NCI-H1092 (cell line): ENCODE measurements at regions not wholly inside any gene's neighbourhood (a gene's known extent, or its start where the extent isn't known, plus 50 kb on each side); places are given as distances from the start of the nearest gene placed in this dataset.

Experiments
- DNase-seq: peaks from one replicate; lab custom pipeline; 2025; lab: John Stamatoyannopoulos, UW

DNA sequence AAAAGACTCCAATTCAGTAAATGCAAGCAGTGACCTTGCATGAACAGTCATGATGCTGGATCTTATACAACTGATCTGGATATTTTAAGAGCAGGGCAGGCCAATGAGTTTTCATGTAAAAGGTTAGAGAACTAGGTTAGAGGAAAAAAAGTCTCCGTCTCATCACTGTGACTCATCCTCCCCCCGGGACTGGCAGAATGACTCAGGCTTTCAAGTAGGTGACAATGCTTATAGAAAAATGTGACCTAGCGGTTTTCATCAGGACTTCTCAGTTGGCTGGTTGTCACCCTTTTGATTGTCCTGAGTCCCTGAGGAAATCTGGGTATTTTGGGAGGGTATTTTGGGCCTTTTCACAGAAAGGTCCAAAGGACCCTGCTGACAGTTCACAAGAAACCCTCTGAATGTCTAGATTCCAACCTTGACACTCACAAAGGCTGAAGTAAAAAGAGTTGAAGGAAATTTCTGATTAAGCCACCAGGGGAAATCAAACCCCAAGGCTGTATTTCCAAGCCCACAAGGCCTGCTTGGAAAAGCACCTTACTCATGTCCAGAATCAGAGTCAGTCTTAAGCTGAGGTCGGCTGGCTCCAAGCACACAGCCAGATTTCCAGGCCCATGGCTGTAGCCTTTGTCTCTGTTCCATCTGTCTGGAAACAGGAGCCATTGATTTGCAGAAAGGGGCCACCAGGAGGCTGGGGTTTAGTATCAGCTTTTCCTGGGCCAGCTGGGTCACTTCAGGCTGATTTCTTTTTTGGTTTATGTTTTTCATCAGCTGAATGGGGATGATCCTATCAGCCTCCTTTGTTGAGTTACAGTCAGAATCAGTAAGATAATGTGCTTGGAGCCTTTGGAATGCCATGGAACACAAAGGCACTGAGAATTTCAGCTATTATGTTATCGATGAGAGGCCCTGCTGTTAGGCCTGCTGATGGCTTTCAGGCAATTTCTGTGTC, 226.4 kb upstream of the HABP2 start:
- DNase-seq, result no peak

DNA sequence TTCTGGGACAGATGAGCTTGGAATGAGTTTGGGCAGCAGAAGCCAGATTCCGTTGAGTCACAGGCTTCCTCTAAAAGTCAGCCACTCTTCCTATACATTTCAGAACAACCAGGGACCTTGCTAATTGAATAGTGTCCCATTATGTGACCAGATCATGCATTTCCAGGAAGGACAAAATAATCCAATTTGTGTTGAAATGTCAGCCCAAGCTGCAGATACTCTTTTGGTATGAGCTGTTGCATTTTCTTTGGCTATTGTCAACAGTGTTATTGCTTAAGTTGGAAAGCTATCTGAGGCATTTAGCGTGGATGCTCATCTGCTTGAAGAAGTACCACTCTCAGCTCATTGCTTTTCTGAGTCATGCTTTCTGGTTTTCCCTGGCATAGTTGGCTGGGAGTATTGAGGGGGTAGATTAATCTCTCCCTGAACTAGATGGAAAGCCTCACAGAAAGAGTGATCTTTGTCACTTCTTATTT, 223.7 kb upstream of the HABP2 start:
- DNase-seq, result no peak

DNA sequence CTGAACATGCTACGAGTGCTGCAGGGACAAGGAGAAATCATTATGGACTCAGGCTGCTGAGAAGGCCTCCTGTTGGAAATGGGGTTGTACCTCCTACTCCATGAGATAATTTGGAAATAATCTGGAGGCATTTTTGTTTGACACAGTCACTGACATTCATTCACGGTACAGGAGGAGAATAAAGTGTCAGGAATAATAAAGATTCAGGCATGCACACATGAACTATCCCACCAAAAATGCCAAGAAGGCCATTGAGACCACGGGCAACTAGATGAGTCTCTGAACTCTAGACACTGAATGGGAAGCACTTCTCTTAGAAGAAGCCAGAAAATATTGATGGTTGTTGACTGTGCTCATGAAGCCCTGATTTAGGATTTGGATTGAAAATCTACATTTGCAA, 220.9 kb upstream of the HABP2 start:
- DNase-seq, result no peak

DNA sequence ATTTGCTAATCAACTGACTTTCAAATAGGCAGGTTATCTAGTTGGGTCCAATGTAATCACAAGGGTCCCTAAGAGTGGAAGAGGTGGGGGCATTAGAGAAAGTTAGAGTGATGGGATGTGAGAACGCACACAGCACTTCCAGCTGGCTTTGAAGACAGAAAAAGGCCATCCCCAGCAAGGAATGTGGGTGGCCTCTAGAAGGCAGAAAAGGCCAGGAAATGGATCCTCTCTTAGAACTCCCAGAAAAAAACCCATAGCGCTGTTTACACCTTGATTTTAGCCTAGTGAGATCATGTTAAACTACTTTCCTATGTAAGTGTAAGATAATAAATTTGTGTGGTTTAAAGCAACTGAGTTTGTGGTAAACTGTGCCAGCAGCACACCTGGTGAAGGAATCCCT, 219.5 kb upstream of the HABP2 start:
- DNase-seq, result no peak

DNA sequence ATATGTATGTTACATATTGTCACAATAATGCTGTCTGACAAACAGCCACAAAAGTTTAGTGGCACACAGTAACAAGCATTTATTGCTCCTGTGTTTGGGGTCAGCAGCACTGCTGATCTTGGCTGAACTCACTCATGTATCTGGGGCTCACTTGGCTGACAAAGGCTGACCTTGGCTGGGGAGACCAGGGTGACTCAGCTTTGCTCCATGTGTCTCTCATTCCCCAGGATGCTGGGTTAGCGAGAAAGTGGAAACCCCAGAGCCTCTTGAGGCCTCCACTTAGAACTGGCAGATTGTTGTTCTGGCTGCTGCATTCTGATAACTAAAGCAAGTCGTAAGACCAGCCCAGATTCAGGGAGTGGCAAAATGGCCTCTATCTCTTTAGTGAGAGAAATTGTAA, 217.3 kb upstream of the HABP2 start:
- DNase-seq, result no peak

DNA sequence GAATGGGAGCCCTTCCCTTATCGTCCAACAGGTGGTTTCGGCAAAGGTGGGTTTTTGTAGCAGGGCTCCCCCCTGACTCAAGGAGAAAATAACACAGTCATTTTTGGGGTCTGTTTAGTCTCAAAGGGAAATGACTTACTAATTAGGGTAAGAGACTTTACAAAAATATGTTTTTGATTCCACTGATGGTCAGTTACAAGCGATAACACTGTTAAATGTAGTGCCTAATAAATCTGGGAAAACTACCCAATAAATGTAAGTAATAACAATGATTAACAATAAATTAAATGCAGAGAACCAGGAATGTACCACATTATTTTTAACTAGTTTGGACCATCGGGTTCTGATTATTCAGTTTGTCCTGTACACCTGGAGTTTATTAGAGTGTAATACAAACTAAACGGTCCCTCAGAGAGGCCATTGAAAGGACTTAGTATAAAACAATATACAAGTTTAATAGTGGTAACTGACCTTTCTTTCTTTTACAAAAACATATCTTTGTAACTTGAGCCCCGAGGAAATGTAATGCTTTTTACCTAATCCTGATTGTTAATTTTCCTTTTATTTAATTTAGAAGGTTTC, 216.2 kb upstream of the HABP2 start:
- no peak for DNase-seq

DNA sequence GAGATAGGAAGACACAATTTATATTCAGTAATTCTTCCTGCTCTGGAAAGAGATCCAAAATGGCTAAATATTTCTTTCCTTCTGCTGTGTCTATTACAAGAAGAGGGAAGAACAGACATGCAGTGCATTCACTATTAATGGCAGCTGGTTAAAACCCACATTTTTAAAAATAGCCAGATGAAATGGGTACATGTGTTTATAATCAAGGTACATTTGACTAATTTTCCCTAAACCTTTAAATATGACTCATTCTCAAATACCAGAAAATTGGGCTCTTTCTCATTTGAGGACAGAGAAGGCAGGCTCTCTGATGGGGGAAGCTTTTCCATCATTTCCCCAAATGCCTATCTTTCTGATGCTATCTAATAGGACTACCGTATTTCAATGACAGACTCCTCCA, 215.7 kb upstream of the HABP2 start:
- DNase-seq, result no peak

DNA sequence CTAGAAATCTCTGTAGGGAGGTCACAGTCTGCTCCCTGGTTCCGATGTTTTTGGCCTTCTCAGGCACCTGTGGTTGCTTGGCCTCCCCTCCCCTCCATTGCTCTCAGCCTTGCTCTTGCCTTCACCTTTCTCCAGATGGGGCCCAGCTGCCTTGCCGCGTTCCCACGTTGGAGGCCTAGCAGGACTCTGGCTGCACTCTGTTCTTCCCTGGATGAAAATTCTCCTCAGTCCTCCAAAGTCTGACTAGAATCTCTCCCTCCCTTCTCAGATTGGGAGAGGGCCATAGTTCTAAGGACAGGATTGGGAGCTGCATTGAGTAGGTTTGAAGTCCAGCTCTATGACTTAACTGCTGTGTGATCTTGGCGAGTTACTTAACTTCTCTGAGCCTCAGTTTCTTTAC, 213.7 kb upstream of the HABP2 start:
- no peak for DNase-seq

DNA sequence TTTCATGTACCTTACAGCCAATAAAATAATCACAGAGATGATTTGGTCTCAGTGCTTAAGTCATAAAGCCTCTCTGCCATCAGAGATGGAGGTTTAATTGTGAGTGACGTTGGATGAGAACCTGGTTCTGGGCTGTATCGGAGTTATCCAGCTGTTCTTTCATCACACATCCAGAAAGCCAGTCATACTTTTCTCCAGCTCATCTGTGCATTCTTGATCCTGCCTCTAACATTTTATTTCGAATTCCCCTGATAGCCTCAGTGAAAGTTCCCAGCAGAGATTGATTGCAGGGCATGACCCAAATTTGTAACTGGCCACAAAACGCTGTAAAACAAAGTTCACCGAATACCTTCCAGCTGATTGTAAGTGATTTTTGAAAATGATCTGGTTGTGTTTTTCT, 212.6 kb upstream of the HABP2 start:
- no peak for DNase-seq

DNA sequence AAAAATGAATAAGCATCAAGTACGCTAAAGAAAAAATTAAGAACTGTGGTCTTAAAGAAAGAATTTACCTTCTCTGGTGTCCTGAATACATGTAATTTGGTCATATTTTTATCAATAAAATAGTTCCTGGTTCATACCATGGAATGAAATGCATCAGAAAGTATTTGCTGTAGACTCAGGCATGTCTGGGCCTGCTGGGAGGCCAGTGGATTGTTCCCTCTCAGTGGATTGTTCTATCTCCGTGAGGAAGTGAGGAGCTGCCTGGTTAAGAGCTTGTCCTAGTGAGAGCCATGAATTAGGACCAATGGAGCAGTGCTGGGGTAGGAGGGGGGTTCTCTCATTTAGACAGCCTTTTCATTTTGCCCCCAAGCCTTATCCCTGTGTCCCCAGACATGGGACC, 211.7 kb upstream of the HABP2 start:
- no peak for DNase-seq

DNA sequence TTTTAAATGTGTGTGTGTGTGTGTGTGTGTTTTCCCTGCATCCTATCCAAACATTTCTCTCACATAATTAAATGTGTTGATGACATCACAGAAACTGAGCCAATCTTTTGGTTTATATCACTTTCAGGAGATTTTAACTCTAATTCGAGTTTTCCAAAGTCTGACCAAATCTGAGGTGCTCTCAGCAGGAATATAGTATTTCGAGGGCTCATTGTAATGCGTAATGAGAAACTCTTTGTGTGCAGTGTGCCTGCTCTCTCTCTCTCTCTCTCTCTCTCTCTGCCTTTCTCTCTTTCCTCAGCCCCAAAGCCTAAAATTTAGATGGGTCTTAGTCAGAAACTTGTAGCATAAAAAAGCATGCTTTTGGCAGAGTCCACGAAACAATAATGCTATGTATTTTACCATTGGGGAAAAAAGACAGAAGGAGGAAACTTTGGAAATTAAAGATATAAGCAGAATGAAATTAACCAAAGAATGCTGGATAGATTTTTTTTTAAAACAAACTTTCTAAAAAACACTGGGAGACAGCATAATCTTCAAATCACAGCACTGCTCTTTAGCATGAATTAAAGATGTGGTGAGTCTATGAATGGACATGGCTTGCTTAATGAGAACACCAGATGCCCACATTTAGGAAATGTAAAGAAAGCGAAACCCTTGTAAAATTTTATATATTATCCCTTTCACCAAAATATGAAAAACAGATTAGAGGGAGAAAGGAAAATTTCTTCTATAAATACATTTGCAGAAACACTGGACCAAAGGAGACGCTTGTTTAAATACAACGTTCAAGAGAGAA, 206.8 kb upstream of the HABP2 start:
- DNase-seq, result no peak

DNA sequence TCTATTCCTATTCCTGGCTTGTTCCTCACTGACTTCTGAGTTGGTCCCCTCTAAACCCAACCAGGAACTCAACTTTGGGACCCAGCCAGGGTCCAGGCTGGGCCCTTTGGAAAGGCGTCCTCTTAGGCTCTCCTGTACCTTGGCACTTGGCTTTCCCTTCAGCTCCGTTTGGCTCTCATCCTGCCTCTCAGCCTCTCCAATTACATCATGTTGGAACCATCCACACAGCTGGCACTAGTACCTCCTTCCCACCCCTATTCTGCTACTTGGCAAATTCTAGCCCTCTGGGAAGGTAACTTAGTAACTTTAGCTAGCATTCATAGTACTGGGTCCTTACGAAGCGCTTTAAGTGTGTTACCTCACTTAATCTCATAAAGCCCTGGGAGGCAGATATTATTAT, 205.3 kb upstream of the HABP2 start:
- no peak for DNase-seq

DNA sequence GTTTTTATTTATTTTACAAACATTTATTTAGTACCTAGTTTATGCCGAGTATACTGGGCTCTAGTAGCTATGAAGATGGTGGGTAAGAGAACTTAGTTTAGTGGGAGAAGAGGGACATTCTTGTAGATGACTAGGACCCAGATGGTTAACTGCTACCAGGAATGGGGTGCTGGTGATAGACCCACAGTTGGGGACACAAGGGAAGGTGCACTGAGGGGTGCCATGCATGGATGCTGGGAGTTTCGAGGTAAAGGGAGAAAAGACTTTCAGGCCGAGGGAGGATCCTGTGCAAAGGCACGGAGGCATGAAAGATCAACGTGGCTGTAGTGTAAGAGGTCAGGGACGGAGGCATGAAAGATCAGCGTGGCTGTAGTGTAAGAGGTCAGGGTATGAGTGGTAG, 204.2 kb upstream of the HABP2 start:
- DNase-seq, result no peak

DNA sequence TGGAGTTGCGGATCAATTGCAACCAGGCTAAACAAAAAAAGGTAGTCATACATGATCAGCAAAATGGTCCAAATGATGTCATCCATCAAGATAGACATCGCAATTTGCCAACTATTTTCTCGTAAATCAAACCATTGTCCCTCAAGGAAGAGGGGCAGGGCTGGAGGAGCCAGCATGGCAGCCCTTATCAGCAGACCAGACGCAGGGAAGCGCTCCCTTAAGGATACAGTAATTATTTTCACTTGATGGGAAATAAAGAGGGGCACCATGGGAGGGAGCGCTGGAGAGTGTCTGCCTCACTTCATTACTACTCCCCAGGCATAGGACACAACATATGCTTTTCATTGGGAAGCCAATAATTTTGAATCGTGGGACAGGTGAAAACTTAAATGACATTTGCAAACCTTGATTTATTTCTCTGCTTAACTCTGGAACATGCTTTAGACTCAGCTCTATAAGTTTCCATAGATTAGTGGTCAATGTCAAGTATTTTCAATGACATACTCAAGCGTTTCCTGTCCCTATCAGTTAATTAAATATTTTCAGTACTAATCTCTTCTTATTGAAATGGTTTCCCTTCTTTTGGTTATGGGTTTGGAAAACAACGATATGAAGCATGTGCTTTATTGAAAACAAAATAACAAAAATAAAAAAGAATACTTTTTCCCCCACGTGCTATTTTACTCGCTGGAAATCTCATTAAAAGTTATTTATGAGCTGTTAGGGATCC, 202.4 kb upstream of the HABP2 start:
- DNase-seq, result no peak

DNA sequence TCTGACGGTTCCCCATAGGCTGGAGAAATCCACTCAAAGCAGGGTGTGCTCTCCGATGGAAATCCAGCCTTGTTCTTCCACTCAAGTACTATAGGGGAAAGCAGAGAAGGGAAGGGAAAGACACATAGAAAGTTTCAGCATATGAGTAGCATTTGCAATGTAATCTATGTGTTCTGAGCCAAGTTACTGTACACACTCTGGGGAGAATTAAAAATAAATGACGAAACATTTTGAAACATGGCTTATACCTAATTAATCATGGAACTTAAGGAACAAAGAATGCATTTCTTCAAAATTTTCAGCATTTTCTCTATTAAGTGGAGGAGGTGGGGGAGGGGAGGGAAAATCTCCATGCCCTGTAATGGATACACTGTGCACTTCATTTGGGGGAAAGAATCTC, 198.1 kb upstream of the HABP2 start:
- no peak for DNase-seq

DNA sequence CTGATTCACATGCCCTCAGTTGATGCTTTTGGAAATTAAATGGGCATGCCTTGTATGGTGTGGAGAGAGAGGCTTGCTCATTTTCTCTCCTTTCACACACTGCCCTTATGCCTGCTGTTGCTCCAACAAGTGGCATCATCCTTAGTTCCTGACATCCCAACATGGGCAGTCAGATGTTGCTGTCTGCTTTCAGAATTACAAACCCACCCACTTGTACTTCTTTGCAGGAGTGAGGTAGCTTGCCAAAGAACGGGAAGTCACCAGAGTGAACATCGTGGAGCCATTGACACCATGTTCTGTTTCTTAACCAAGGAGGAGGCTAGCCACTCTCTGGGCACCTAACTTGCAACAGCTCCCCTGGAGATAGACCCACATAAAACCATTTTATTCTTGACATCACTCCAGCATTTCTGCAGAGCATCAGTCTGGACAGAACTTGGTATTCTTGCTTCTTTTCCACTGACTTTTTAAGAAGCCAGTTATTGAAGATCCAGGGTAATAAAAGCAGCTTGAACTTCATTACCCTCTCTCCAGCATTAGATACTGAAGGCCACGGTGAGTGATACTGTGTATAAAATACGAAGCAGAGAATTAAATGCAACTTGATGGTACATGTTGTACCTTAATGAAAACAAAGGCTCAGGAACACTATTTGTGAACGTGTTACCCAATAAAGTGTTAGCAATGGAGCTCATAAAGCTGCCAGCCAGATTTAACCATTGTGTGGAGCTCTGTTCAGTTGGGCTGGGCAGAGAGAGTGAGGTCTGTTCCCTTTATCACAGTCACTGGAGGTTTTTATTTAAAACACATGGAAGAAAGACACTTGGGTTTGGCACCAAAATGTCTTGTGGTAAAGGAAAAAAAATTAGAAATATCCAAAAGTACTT, 195.8 kb upstream of the HABP2 start:
- DNase-seq, result no peak

DNA sequence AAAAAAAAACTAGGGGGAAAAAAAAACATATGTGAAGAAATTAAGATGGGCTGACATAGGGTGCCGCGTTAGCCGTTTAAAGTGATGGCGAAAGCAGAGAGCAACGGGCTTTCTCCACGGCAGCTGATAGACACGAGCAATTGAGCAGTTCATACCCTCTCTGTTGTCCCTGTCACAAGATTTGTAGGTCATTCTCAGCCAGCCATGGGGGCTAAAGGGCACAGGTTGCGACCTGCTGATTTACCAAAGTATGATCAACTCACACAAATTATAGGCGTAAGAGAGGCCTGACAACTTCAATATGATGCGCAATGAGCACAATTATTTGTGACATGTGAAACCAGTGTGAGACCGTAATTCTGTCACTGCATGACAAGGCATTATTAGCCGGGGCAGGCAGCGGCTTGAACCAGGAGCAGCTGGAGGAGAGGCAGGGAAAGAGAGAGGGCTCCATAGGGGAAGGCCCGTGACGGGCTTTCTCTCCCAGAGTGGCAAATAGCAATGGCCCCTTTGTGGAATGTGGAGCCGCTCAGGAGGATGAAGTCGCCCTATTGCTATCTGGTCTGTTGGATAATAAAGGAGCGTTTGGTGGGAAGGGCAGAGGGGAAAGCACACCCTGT, 195.1 kb upstream of the HABP2 start:
- no peak for DNase-seq

DNA sequence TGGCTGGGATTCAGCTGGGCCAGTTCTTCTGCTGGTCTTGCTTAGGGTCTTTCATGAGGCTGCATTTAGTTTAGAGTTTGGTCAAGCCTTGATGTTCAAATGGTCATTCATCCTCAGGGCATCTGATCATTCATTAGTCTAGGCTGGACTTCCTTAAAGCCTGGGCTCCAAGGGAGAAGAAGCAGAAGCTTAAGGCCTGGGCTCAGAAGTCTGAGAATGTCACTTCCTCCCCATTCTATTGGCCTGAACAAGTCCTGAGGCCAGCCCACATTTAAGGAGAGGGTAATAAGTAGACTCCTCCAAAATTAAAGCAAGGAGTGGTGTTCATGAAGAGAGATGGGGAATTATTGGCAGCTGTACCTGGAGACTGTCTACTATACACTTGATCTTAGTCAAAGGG, 193.2 kb upstream of the HABP2 start:
- DNase-seq, result no peak

DNA sequence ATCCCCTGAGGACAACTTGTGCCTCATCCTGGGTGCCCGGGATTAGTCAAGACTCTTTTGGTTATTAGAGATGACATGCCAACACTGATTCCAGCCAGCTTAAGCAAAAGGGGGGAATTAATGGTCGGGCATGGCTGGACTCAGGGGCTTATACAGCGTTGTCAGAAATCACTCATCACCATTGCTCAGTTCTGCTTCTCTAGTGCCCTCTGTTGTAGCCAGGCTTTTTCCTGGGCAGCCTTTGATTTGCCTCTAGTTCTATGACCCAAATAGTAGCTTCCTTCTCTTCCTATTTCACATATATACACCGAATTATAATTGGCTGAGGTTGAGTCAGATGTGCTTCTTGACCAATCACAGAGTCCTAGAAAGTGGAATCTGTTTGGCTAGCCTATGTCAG, 192.0 kb upstream of the HABP2 start:
- DNase-seq, result no peak

DNA sequence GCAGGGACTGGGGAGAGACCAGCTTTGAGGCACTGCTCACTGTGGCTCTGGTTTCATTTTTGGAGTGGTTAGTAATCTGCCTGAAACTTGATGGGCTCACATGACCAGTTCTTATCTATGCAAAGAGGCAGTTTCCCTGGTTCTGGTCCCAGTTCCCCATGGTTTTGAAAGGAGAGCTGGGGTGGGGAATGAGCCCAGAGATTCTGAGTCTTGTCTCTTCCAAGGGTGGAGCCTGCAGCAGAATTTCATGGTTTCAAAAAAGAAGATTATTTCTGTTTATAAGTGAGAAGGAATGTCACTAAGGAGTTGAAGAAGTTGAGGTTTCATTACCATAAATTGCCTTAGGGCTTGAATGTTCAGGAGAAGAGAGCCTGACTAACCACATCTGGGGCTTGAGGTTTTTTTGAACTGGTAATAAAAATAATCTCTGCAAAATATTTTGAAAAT, 190.2 kb upstream of the HABP2 start:
- no peak for DNase-seq

DNA sequence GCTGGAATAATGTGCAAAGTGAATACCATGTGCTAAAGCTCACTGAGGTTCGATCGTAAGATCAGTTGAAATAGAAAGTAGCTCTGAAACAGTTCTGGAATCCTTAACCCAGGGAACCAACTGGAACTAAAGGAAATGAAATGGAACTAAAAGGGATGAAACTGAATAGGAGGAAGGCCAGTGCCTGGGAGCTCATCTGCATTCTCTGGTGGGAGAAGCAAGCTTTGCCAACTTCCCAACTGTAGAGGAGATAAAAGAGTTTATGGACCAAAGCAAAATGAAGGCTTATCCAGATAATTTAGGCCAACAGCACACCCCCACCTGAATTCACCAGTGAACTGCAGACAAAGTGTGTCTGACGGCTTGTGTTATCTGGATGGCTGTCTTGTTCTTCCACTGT, 188.6 kb upstream of the HABP2 start:
- DNase-seq, result no peak
